ENCODE measurements at regions not wholly inside any gene's neighbourhood (a gene's known extent, or its start where the extent isn't known, plus 50 kb on each side); places are given as distances from the start of the nearest gene placed in this dataset.
A peak's percentile ranks its signal among the peaks of the same experiment; 100 is the strongest.
"Not testable (repeated sequence)": the region's sequence is repeated elsewhere in the genome, so short reads cannot be mapped to it uniquely, and the experiment has no call there.

- not testable (repeated sequence) for DNase-seq
Measured at GRCh38 chr9:42437057-42437759, 253.7 kb downstream of the SPATA31A6 start.

GRCh38 chr9:42442680-42443079 lies 259.2 kb downstream of the SPATA31A6 start:
- DNase-seq = not testable (repeated sequence)

GRCh38 chr9:42443414-42443813 lies 260.0 kb downstream of the SPATA31A6 start:
- DNase-seq = not testable (repeated sequence)

GRCh38 chr9:42461436-42461835 lies 278.0 kb downstream of the SPATA31A6 start:
- not testable (repeated sequence) for DNase-seq

GRCh38 chr9:42461863-42462262 lies 278.4 kb downstream of the SPATA31A6 start:
- DNase-seq = not testable (repeated sequence)

GRCh38 chr9:42463981-42464380 lies 280.5 kb downstream of the SPATA31A6 start:
- DNase-seq = not testable (repeated sequence)

- not testable (repeated sequence) for DNase-seq
Measured at GRCh38 chr9:42470577-42470976, 287.1 kb downstream of the SPATA31A6 start.

- not testable (repeated sequence) for DNase-seq
Measured at GRCh38 chr9:42490989-42491388, 307.5 kb downstream of the SPATA31A6 start.

- DNase-seq = not testable (repeated sequence)
Measured at GRCh38 chr9:42502620-42503264, 319.3 kb downstream of the SPATA31A6 start.

GRCh38 chr9:42508111-42508510 lies 324.7 kb downstream of the SPATA31A6 start:
- DNase-seq = not testable (repeated sequence)

GRCh38 chr9:42513535-42513934 lies 330.1 kb downstream of the SPATA31A6 start:
- not testable (repeated sequence) for DNase-seq

- DNase-seq = not testable (repeated sequence)
Measured at GRCh38 chr9:42534325-42534983, 351.0 kb downstream of the SPATA31A6 start.

GRCh38 chr9:42534984-42535325 lies 351.5 kb downstream of the SPATA31A6 start:
- peak; percentile 19 for DNase-seq

GRCh38 chr9:42550789-42551357 lies 367.4 kb downstream of the SPATA31A6 start:
- DNase-seq = peak; percentile 37

GRCh38 chr9:42568530-42568929 lies 385.1 kb downstream of the SPATA31A6 start:
- peak; percentile 2 for DNase-seq

- DNase-seq = peak; percentile 51
Measured at GRCh38 chr9:42568942-42569556, 385.6 kb downstream of the SPATA31A6 start.

- DNase-seq = not testable (repeated sequence)
Measured at GRCh38 chr9:42577851-42578250, 394.4 kb downstream of the SPATA31A6 start.
